Activated CD4-positive, alpha-beta T cell treated with anti-CD3 and anti-CD28 coated beads, Interleukin-2, amount 10 ng/mL, durations not matched to agents 24 days and 14 days (primary cell): ENCODE measurements at regions not wholly inside any gene's neighbourhood (a gene's known extent, or its start where the extent isn't known, plus 50 kb on each side); places are given as distances from the start of the nearest gene placed in this dataset.

ENCODE experiments used
- DNase-seq: peaks from one replicate; pipeline ENCODE4 v3.0.0; 2022
- H3K27ac Mint-ChIP-seq: one replicate; pipeline ENCODE4 v1.8.0; 2022; ENCODE audit warnings: mild to moderate bottlenecking, mixed read lengths
- H3K27me3 Mint-ChIP-seq: one replicate; pipeline ENCODE4 v1.8.0; 2022; ENCODE audit warnings: mixed read lengths
- H3K36me3 Mint-ChIP-seq: one replicate; pipeline ENCODE4 v1.8.0; 2022; ENCODE audit warnings: low read depth, mild to moderate bottlenecking, mixed read lengths
- H3K4me1 Mint-ChIP-seq: one replicate; pipeline ENCODE4 v1.8.0; 2021; ENCODE audit warnings: mixed read lengths
- H3K4me3 Mint-ChIP-seq: one replicate; pipeline ENCODE4 v1.8.0; 2022; ENCODE audit warnings: mild to moderate bottlenecking, moderate library complexity, mixed read lengths
- H3K9me3 Mint-ChIP-seq: one replicate; pipeline ENCODE4 v1.8.0; 2021; ENCODE audit warnings: mixed read lengths
- intact Hi-C: fragments of 100-400 bp; cut with micrococcal nuclease; formaldehyde crosslinking; loops from one replicate; pipeline ENCODE4 v1.15.1; 2023

DNA sequence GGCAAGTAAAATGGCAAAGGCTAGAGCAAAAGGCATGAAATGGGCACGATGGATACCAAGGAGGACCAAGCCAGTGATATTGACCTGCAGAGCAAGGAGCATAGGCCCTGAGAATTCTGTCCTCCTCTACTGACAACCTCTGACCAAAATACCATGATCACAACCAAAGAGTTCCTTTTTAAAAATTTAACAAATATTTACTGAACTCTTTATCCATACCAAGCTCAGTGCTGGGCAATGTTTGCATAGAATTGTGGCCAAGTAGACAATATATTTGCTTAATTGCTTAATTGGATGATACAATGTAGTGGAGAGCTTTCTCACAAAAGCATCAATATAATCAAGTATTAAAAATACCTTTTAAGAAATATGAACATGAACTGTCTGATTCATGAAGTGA lies 265.7 kb downstream of the ICOS start:
- intact Hi-C loops: no loop called here
- DNase-seq: no peak
- H3K4me3 Mint-ChIP-seq: no peak overlapping the region
- H3K36me3 Mint-ChIP-seq: no peaks in the 10 kb centered on the region
- H3K9me3 Mint-ChIP-seq: no peaks in the 10 kb centered on the region
- H3K4me1 Mint-ChIP-seq: peaks cover 3% of the 10 kb centered on the region
- H3K27me3 Mint-ChIP-seq: peaks cover 30% of the 10 kb centered on the region
- H3K27ac Mint-ChIP-seq: no peak overlapping the region

DNA sequence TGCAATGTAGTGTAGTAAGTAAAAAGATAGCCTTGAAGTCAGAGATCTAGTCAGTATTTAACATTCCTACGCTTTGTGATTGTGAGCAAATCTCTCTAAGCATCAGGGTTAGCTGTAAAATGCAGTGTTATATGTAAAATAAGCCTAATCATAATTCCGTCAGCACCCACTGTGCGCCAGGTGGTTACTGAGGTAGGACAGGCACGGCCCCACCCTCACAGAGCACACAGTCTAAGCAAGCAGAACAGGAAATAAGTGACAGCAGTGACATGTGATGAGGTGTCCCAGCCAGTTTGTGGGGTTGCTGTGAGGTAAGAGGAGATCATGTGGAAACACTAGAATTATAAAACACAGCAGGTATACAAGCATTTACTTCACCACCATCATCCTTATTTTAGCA lies 267.1 kb downstream of the ICOS start:
- intact Hi-C loops: no loop called here
- Mint-ChIP-seq H3K36me3 (no peaks in the 10 kb centered on the region), H3K4me1 (peaks cover 3% of the 10 kb centered on the region), H3K27ac (no peak overlapping the region), H3K4me3 (no peak overlapping the region), H3K27me3 (peaks cover 31% of the 10 kb centered on the region), H3K9me3 (no peaks in the 10 kb centered on the region)
- no peak for DNase-seq

DNA sequence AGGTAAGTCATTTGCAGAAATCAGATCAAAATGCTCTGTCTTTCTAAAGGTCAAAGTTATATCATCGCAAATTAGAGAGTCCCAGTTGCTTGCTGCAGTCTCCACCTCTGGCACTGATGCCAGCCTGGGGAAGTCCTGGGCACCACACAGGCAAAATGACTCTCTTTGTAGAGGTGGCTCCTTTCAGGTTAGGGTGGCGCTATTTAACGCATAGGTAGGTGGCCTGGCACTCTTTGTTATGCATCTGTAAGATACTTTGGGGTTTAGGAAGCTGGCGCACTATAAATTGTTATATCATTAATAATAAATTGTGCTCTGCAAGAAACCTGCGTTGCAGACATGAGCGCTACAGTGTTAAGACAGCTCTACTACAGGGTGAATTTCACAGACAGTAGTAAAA lies 268.5 kb downstream of the ICOS start:
- intact Hi-C loops: no loop called here
- DNase-seq: no peak
- no peaks in the 10 kb centered on the region for H3K9me3 Mint-ChIP-seq
- H3K36me3 Mint-ChIP-seq: no peaks in the 10 kb centered on the region
- no peak overlapping the region for H3K27ac Mint-ChIP-seq
- H3K4me1 Mint-ChIP-seq: peaks cover 3% of the 10 kb centered on the region
- no peak overlapping the region for H3K4me3 Mint-ChIP-seq
- H3K27me3 Mint-ChIP-seq: peaks cover 41% of the 10 kb centered on the region

GRCh38 chr2:204205538-204205937 lies 269.0 kb downstream of the ICOS start:
- Mint-ChIP-seq H3K4me1 (peaks cover 3% of the 10 kb centered on the region), H3K9me3 (no peaks in the 10 kb centered on the region), H3K36me3 (no peaks in the 10 kb centered on the region), H3K27ac (no peak overlapping the region), H3K4me3 (no peak overlapping the region), H3K27me3 (peaks cover 44% of the 10 kb centered on the region)
- no peak for DNase-seq
- intact Hi-C loops: no loop called here

GRCh38 chr2:204207866-204208265 lies 271.3 kb downstream of the ICOS start:
- Mint-ChIP-seq H3K27me3 (peaks cover 40% of the 10 kb centered on the region), H3K4me1 (peaks cover 3% of the 10 kb centered on the region), H3K36me3 (no peaks in the 10 kb centered on the region), H3K27ac (no peak overlapping the region), H3K4me3 (no peak overlapping the region), H3K9me3 (no peaks in the 10 kb centered on the region)
- intact Hi-C loops: no loop called here
- DNase-seq: no peak

DNA sequence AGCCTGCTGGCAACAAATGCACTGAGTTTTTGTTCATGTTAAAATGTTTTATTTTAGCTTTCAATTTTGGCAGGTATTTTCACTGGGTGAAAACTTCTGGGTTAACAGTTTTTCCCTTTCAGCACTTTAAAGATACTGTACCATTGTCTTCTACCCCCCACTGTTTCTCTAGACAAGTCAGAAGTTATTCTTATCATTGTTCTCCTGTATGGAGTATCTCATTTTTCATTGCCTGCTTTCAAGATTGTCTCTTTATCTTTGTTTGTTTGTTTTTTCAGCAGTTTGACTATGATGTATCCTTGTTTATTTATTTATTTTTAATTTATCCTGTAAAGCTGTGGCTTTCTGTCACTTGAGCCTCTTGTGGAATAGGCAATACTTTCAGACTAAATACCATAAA lies 277.0 kb downstream of the ICOS start:
- Mint-ChIP-seq H3K27me3 (peaks cover 23% of the 10 kb centered on the region), H3K27ac (no peak overlapping the region), H3K9me3 (peaks cover 8% of the 10 kb centered on the region), H3K4me3 (no peak overlapping the region), H3K4me1 (no peaks in the 10 kb centered on the region), H3K36me3 (no peaks in the 10 kb centered on the region)
- intact Hi-C loops: no loop called here
- DNase-seq: no peak

- peaks cover 9% of the 10 kb centered on the region for H3K27me3 Mint-ChIP-seq
- H3K27ac Mint-ChIP-seq: no peak overlapping the region
- no peak for DNase-seq
Observed at GRCh38 chr2:204218040-204218439, 281.5 kb downstream of the ICOS start.

DNA sequence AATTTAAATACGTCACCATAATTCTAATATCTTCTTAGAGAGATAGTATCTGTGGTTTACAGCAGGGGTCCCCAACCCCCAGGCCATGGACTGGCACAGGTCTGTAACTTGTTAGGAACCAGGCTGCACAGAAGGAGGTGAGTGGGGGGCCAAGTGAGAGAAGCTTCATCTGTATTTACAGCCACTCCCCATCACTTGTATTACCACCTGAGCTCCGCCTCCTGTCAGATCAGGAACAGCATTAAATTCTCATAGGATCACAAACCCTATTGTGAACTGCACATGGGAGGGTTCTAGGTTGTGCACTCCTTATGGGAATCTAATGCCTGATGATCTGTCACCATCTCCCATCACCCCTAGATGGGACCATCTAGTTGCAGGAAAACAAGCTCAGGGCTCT lies 282.6 kb downstream of the ICOS start:
- Mint-ChIP-seq H3K27me3 (peaks cover 8% of the 10 kb centered on the region), H3K4me3 (no peak overlapping the region), H3K27ac (no peak overlapping the region), H3K4me1 (no peaks in the 10 kb centered on the region), H3K9me3 (peaks cover 8% of the 10 kb centered on the region), H3K36me3 (no peaks in the 10 kb centered on the region)
- intact Hi-C loops: no loop called here
- no peak for DNase-seq

More at GRCh38 chr2:204218040-204218439, 281.5 kb downstream of the ICOS start:
- Mint-ChIP-seq H3K36me3 (no peaks in the 10 kb centered on the region), H3K4me3 (no peak overlapping the region), H3K4me1 (no peaks in the 10 kb centered on the region), H3K9me3 (peaks cover 8% of the 10 kb centered on the region)
- intact Hi-C loops: no loop called here

DNA sequence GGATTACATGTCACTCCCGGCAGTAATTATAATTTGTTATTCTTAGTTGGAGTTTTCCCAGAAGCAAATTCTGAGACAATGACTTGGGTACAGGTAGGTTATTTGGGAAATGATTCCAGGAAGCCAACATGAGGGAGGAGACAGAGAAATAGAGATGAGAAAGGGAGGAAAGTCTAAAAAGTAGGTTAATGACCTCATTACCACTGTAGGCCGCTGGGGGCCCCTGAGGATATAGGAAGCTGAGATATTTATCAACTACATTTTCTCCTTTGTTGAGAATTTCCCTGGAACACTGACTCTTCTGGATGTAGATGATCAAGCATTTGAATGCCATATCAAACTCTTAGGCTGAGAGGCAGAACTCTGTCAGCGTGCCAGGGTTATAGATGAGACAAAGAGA lies 284.3 kb downstream of the ICOS start:
- Mint-ChIP-seq H3K9me3 (peaks cover under 1% of the 10 kb centered on the region), H3K27ac (no peak overlapping the region)
- intact Hi-C loops: no loop called here

DNA sequence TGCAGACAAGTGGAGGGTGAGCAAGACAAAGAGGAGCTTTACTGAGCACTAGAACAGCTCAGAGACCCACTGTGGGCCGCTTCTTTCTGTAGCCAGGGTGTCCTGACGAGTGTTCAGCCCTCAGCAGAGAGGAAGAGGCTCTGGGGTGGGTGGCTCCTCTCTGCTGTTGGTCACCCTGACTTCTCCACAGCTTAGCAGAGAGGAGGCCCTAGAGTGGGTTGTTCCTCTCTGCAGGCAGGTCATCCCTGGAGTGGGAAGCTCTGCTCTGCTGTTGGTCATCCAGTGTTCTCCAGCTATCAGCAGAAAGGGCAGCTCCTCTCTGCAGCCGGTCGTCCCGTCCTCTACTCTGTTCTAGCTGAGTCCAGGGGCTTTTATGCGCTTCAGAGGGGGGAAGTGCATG lies 286.5 kb downstream of the ICOS start:
- no peak overlapping the region for H3K27ac Mint-ChIP-seq
- DNase-seq: no peak
- H3K4me3 Mint-ChIP-seq: no peak overlapping the region
- no peaks in the 10 kb centered on the region for H3K4me1 Mint-ChIP-seq
- H3K36me3 Mint-ChIP-seq: no peaks in the 10 kb centered on the region
- peaks cover 15% of the 10 kb centered on the region for H3K27me3 Mint-ChIP-seq
- intact Hi-C loops: no loop called here
- no peaks in the 10 kb centered on the region for H3K9me3 Mint-ChIP-seq

More for the DNA sequence above, 284.3 kb downstream of the ICOS start:
- Mint-ChIP-seq H3K36me3 (no peaks in the 10 kb centered on the region), H3K27me3 (peaks cover 4% of the 10 kb centered on the region), H3K4me3 (no peak overlapping the region), H3K4me1 (no peaks in the 10 kb centered on the region)
- DNase-seq: no peak

- Mint-ChIP-seq H3K36me3 (no peaks in the 10 kb centered on the region), H3K4me3 (no peak overlapping the region), H3K27me3 (peaks cover 19% of the 10 kb centered on the region), H3K9me3 (no peaks in the 10 kb centered on the region), H3K27ac (no peak overlapping the region), H3K4me1 (no peaks in the 10 kb centered on the region)
- intact Hi-C loops: no loop called here
- DNase-seq: no peak
Observed at GRCh38 chr2:204223544-204223943, 287.0 kb downstream of the ICOS start.

- H3K9me3 Mint-ChIP-seq: no peaks in the 10 kb centered on the region
Observed at GRCh38 chr2:204225671-204226073, 289.1 kb downstream of the ICOS start.

GRCh38 chr2:204226305-204226880 lies 289.8 kb downstream of the ICOS start:
- Mint-ChIP-seq H3K27me3 (peaks cover 24% of the 10 kb centered on the region), H3K36me3 (no peaks in the 10 kb centered on the region), H3K27ac (no peak overlapping the region), H3K4me3 (no peak overlapping the region), H3K9me3 (no peaks in the 10 kb centered on the region), H3K4me1 (no peaks in the 10 kb centered on the region)
- DNase-seq: no peak
- intact Hi-C loops: no loop called here

More at GRCh38 chr2:204225671-204226073, 289.1 kb downstream of the ICOS start:
- H3K4me1 Mint-ChIP-seq: no peaks in the 10 kb centered on the region
- H3K4me3 Mint-ChIP-seq: no peak overlapping the region
- intact Hi-C loops: no loop called here
- no peaks in the 10 kb centered on the region for H3K36me3 Mint-ChIP-seq
- H3K27ac Mint-ChIP-seq: no peak overlapping the region
- peaks cover 22% of the 10 kb centered on the region for H3K27me3 Mint-ChIP-seq
- DNase-seq: no peak

DNA sequence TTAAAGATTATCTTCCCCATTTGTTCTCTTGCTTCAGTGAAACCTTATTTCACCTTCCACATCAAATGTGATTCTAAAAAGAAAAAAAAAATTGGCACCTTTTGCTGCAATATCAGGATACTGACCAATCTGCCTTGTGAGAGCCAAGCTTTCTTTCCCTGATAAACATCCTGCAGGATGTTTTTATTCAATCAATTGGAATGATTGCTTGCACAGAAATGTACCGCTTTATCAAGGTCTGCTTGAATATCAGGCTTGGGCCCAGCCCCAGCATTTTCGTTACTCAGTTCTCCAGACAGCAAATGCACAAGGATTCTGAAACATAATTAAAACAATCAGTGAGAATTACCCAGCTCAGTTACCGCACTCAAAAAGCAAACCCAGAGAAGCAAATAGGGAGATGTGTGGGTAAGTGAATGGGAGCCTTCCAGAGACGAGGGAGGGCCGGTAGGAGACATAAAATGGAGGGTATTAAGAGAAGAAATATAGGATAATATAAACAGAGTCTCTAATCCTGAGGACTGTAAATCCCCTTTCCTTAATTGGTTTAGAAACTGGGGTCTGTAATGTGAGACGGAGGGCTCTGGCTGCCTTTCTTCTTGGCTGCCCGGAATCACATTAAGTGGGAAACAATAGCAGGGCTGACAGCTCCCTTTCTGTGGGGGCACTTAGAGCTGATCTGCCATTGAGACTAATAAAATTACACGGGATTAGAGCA lies 291.8 kb downstream of the ICOS start:
- intact Hi-C loops: no loop called here
- Mint-ChIP-seq H3K9me3 (no peaks in the 10 kb centered on the region), H3K27me3 (peaks cover 28% of the 10 kb centered on the region), H3K4me3 (no peak overlapping the region), H3K36me3 (no peaks in the 10 kb centered on the region), H3K27ac (no peak overlapping the region), H3K4me1 (no peaks in the 10 kb centered on the region)
- no peak for DNase-seq

GRCh38 chr2:204234248-204234647 lies 297.7 kb downstream of the ICOS start:
- no peaks in the 10 kb centered on the region for H3K9me3 Mint-ChIP-seq
- no peak overlapping the region for H3K4me3 Mint-ChIP-seq
- no peaks in the 10 kb centered on the region for H3K4me1 Mint-ChIP-seq
- no peak overlapping the region for H3K27ac Mint-ChIP-seq
- no peaks in the 10 kb centered on the region for H3K36me3 Mint-ChIP-seq
- peaks cover 12% of the 10 kb centered on the region for H3K27me3 Mint-ChIP-seq
- intact Hi-C loops: no loop called here
- DNase-seq: no peak
